HG03039 (cell line): ENCODE measurements at regions not wholly inside any gene's neighbourhood (a gene's known extent, or its start where the extent isn't known, plus 50 kb on each side); places are given as distances from the start of the nearest gene placed in this dataset.

Source experiments
- ATAC-seq: cut with Tn5 transposase; IDR thresholded peaks from one replicate; pipeline ENCODE4 v1.9.1; 2021; ENCODE audit warnings: mild to moderate bottlenecking, moderate library complexity; ENCODE audit not compliant: unreplicated experiment

- ATAC-seq, result no peak
These were observed 121.3 kb upstream of the IGF1 start for GRCh38 chr12:102601621-102602020.

- no peak for ATAC-seq
These were observed 116.3 kb upstream of the IGF1 start for GRCh38 chr12:102596687-102597086.

DNA sequence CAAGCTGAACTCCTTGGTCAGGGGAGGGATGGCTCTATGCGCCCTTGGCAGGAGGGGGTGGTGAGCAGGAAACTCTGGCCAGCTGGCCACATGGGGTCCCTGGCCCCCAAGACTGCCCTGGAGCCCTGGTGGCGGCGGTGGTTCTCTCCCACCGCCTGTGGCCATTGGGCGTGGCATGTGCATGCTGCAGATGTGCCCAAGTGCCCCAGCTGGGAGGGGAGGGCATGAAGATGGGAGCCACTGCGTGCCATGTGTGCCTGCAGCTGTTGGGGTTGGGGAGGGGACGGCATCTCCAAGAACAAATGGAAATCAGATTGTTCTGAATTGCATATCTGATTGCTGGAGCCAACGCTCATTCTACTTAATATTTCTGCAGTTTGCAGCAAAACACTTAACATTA lies 115.7 kb upstream of the IGF1 start:
- ATAC-seq, result no peak

DNA sequence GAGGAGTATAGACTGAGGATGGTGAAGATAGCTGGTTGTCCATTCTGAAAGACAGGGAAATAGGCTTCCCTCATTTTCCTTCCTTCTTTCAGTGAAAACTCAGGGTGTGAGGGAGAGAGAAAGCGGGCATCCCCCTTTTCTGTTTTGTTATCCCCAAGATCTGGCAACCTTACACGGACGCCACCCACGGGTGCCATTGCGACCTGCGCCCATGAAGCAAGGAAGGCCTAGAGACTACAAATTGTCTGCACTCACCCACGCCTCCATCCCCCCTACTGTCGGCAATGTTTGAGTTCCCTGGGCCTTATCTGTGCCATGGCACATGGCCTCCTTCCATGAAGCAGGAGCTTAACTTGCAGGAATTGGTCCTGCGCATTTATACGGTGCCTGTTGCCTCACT lies 115.0 kb upstream of the IGF1 start:
- ATAC-seq, result no peak

- no peak for ATAC-seq
These were observed 112.8 kb upstream of the IGF1 start for GRCh38 chr12:102593134-102593533.

DNA sequence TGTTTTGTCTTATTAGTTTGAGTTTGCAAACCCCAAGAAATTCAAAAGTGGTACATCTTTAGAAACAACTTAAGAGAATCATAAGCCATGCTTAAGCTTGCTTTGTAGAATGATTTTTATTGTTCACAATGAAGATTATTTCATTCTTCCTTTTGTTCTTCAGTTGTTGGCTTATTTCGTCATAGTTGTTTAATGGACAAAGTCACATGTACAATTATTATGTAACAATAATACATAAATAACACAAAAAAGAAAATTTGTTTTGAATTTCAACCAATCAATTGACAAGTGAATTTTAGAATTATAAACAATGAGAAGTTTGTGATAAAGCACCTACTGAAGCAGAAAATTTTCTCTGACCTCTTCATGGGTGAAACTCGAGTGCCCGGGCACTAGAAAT lies 111.8 kb upstream of the IGF1 start:
- no peak for ATAC-seq

DNA sequence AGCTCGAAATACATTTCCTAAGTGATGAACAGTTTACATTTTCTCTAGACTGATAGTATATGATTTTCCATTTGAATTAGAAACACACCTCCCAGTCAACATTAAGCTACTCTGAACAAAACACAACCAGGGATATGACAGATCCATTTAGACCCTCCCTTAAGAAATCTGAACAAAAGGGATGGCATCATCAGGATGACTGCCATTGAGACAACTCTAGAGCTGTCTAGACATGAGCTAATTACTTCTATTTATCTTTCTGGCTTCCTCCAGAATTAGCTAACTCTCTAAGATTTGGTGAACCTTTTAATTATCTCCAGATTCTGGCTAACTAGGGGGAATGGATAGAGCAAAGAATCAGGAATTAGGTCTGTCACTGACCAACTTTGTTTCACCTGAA lies 92.9 kb upstream of the IGF1 start:
- ATAC-seq, result no peak

DNA sequence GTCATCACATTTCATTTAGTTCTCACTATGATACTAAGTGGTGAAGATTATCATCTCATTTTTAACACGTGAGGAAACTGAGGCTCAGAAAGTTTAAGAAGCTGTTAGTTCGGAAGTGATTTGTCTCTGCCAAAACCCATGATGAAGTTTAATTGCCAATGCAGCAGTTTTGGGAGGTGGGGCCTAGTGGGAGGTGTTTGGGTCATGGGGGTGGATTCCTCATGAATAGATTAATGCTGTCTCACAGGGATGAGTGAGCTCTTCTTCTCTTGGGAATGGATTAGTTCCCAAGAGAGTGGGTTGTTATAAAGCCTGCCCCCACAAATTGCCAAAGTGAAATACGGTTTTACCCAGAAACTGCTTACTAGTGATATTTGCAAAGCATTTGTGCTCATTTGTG lies 91.5 kb upstream of the IGF1 start:
- ATAC-seq, result no peak

- no peak for ATAC-seq
These were observed 89.9 kb upstream of the IGF1 start for GRCh38 chr12:102570256-102570655.

- ATAC-seq, result no peak
These were observed 89.4 kb upstream of the IGF1 start for GRCh38 chr12:102569803-102570202.

DNA sequence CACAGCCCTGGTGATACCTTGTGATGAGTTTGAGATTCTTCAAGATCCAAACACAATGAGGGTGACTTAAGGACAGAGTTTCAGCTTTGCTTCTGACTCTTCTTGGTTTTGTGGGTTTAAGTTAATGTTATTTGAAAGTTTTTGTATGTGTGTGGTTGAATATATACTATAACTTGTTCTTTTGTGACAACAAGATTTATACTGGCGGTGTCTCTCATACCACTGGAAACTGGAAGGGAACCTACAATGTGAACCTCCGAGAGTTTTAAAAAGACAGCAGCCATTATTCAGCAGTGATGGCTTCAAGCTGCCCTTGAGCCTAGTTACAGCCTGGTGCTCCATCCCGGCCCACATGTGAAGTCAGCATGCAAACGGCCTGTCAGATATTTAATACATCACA lies 87.9 kb upstream of the IGF1 start:
- no peak for ATAC-seq

- no peak for ATAC-seq
These were observed 86.9 kb upstream of the IGF1 start for GRCh38 chr12:102567031-102567985.

DNA sequence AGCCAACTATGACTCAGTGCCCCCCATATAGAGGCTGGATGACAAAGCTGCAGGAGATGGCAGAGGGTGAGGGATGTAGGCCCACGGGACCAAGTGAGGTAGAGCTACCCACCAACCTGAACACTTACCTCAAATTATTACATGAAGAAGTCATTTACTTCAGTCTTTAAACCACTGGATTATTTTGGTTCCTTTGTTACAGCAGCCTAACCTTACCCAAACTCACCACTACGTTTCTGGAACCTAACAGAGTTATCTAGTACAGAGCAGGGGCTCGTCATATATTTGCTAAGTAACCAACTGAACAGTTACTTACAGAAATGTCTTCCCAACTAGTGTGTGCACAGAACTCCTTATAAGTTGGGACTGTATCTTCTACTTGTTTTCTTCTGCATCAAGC lies 85.2 kb upstream of the IGF1 start:
- ATAC-seq, result no peak

DNA sequence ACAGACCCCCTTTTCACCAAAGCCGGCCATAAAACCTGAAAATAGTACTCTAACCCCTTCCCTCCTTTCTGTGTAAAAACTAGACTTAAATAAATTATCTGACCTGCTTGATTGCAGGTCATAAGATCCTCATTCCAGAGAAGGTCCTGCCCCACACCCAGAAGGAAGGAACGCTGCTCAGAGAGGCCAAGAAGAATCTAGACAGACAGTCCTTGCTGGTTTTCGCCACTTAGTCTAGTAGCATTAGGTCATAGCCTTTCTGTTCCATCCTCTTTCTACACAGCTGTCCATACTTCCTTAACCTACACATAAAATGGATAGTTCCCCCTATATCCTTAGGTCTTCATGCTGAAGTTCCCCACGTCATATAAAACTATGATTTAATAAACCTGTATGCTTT lies 83.7 kb upstream of the IGF1 start:
- ATAC-seq, result no peak

DNA sequence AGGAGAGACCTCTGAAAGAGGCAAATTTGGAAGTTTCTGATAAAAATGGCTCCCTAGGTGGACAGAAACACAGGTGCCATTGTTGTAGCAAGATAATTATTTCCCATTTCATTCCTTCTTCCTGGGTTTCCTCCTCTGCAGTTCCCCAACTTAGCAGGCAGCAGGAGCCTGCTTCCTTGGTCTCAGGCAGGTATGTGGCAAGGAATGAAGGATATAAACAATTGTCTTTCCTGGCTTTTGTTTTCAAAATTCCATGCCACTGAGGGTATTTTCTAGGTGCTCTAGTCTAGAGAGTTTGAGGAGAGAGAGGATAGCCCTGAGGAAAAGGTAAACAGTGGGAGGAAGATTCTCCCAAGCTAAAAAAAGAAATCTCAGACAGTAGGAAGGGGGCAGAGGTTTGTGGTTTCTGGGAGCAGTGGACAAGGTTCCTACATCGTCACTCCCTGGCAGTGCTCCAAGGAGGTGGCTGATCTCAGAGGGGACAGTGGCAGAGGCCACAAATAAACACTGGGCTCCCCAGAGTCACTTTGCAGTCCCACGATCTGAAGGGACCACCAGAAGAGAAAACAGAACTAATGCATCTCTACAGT lies 82.6 kb upstream of the IGF1 start:
- ATAC-seq, result no peak

DNA sequence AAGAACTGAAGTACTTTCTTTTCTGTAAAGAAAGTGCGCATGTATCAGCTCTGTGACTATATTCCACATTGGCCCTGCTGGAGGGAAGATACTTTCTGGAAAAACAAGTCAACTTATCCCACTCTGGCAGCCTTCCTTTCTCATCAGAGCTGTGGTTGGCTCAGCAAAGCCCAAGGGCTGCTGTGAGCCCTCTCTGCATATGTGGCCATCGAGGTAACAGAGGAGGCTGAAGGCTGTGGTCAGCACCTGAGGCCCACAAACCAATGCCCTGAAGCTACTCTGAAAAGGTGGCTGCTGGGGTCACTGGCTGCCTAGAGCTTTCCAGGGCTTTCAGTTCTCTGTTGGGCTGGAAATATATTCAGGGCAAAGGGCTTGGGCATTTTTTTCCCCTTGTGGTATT lies 70.8 kb upstream of the IGF1 start:
- no peak for ATAC-seq

DNA sequence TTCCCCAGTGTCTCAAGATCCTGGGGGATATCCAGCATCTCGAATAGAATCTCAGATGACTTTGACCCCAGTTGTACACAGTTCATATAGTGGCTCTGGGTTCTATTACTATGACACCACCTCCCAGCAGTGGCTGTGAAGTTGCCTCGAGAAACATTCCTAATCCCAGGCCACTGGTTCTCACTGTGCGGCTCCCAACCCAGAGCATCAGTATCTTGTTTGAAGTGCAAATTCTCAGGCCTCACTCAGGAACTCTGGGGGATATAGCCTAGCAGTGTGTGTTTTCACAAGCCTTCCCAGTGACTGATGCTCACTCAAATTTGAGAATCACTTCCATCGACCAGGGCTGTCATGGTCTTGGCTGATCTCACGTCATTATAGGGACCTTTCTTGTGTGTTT lies 69.3 kb upstream of the IGF1 start:
- no peak for ATAC-seq

DNA sequence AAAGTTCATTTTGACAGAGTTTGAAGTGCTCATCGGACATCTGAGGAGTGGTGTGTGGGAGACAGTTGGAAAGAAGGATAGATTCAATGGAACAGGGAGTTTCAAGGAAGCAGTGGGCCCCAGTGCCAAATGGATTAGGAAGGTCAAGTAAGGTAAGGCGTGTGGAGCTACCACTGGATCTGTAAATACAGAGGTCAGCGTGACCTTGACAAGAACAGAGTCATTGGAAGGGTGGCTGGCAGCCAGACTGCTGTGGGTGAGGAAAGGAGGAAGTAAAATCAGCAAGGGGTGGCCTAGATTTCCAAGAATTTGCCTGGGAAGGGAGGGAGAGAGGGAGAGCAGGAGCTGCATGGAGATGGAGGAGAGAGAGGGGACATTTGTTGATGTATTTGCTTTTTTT lies 68.2 kb upstream of the IGF1 start:
- ATAC-seq, result no peak

- no peak for ATAC-seq
These were observed 63.4 kb upstream of the IGF1 start for GRCh38 chr12:102543494-102544485.

GRCh38 chr12:102542816-102543440 lies 62.6 kb upstream of the IGF1 start:
- ATAC-seq, result no peak

DNA sequence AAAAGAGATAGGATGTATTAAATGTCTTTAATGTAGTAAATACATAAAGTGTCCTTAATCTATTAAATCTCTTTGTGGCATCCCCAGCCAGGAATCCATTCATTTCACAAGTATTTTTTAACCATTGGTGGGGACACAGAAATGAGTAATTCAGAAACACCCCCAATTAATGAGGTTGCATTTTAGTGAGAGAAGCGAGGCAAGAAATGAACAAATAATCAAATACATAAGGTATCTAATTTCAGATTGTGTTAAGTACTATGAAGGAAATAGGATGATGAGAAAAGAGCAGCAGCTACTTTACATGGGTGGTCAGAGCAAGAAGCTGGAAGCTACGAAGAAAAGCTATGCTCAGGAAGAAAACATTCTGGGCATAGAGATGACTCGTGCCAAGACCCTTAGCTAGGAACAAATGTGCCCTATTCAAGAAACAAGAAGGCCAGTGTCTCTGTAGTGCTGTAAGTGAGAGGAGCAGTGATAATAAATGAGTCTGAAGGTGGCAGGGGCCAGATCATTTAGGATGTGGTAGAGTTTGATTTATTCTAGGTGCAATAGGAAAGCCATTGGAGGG lies 60.5 kb upstream of the IGF1 start:
- ATAC-seq, result no peak
